Left ventricle myocardium inferior (tissue), 1 donor: ENCODE measurements at regions not wholly inside any gene's neighbourhood (a gene's known extent, or its start where the extent isn't known, plus 50 kb on each side); places are given as distances from the start of the nearest gene placed in this dataset.
"Not testable (repeated sequence)": the region's sequence is repeated elsewhere in the genome, so short reads cannot be mapped to it uniquely, and the experiment has no call there.

Experiments
- DNase-seq: peaks from one replicate; pipeline ENCODE4 v3.0.0-alpha.2; 2020
- H3K27ac ChIP-seq: fragments of 200-600 bp; replicated peaks from 2 replicates; pipeline ENCODE4 v1.8.0; 2021
- H3K27me3 ChIP-seq: fragments of 200-600 bp; 2 replicates; pipeline ENCODE4 v1.8.0; 2021; ENCODE audit warnings: low read depth
- H3K36me3 ChIP-seq: fragments of 200-600 bp; 2 replicates; pipeline ENCODE4 v1.8.0; 2021
- H3K4me1 ChIP-seq: fragments of 200-600 bp; 2 replicates; pipeline ENCODE4 v1.8.0; 2021
- H3K4me3 ChIP-seq: fragments of 200-600 bp; 2 replicates; pipeline ENCODE4 v1.8.0; 2021; ENCODE audit warnings: mild to moderate bottlenecking, moderate library complexity
- H3K9me3 ChIP-seq: fragments of 200-600 bp; replicated peaks from 2 replicates; pipeline ENCODE4 v1.8.0; 2021
- CTCF ChIP-seq: fragments of 200-600 bp; IDR thresholded peaks from 2 replicates; pipeline ENCODE4 v1.8.0; 2021; ENCODE audit warnings: antibody characterized with exemption, mild to moderate bottlenecking, borderline replicate concordance
- intact Hi-C: fragments of 100-400 bp; cut with micrococcal nuclease; formaldehyde crosslinking; loops from one replicate; pipeline ENCODE4 v1.11.0; 2022
- donor health status: DM: no; HTN: yes; CAD: no; lungs with severe emphysema.

GRCh38 chr2:21787941-21788340 lies 664.2 kb downstream of the TDRD15 start:
- Histone ChIP-seq H3K36me3 (no peaks in the 10 kb centered on the region), H3K4me1 (no peaks in the 10 kb centered on the region), H3K4me3 (no peak overlapping the region), H3K9me3 (no peaks in the 10 kb centered on the region), H3K27me3 (no peaks in the 10 kb centered on the region), H3K27ac (no peak overlapping the region)
- no peak for TF ChIP-seq CTCF
- DNase-seq, result no peak
- intact Hi-C loops, result no loop called here

GRCh38 chr2:21790311-21790710 lies 666.5 kb downstream of the TDRD15 start:
- H3K4me3 ChIP-seq, H3K4me1 ChIP-seq, H3K36me3 ChIP-seq, H3K27ac ChIP-seq, H3K27me3 ChIP-seq, intact Hi-C loops, DNase-seq, H3K9me3 ChIP-seq: not testable (repeated sequence)

- no peak for TF ChIP-seq CTCF
- no peak for DNase-seq
- Histone ChIP-seq H3K27ac (no peak overlapping the region), H3K4me3 (no peak overlapping the region), H3K27me3 (no peaks in the 10 kb centered on the region), H3K4me1 (peaks cover 5% of the 10 kb centered on the region), H3K36me3 (no peaks in the 10 kb centered on the region), H3K9me3 (no peaks in the 10 kb centered on the region)
- intact Hi-C loops, result no loop called here
These were observed 668.8 kb downstream of the TDRD15 start for GRCh38 chr2:21792571-21792970.

GRCh38 chr2:21793461-21793860 lies 669.7 kb downstream of the TDRD15 start:
- no peak overlapping the region for H3K4me3 ChIP-seq
- no peaks in the 10 kb centered on the region for H3K36me3 ChIP-seq
- no peak for TF ChIP-seq CTCF

GRCh38 chr2:21794611-21795010 lies 670.8 kb downstream of the TDRD15 start:
- TF ChIP-seq CTCF, result no peak
- peaks cover 5% of the 10 kb centered on the region for H3K4me1 ChIP-seq
- H3K27ac ChIP-seq, result no peak overlapping the region
- DNase-seq, result no peak
- intact Hi-C loops, result no loop called here
- no peaks in the 10 kb centered on the region for H3K9me3 ChIP-seq
- no peak overlapping the region for H3K4me3 ChIP-seq
- no peaks in the 10 kb centered on the region for H3K27me3 ChIP-seq
- no peaks in the 10 kb centered on the region for H3K36me3 ChIP-seq

More at GRCh38 chr2:21793461-21793860, 669.7 kb downstream of the TDRD15 start:
- Histone ChIP-seq H3K27ac (no peak overlapping the region), H3K9me3 (no peaks in the 10 kb centered on the region), H3K27me3 (no peaks in the 10 kb centered on the region), H3K4me1 (peaks cover 5% of the 10 kb centered on the region)
- intact Hi-C loops, result no loop called here
- DNase-seq, result no peak

- Histone ChIP-seq H3K9me3 (no peaks in the 10 kb centered on the region), H3K4me3 (no peak overlapping the region), H3K27me3 (no peaks in the 10 kb centered on the region), H3K27ac (no peak overlapping the region), H3K4me1 (peaks cover 19% of the 10 kb centered on the region), H3K36me3 (no peaks in the 10 kb centered on the region)
- no peak for TF ChIP-seq CTCF
- no peak for DNase-seq
- intact Hi-C loops, result no loop called here
These were observed 676.6 kb downstream of the TDRD15 start for GRCh38 chr2:21800356-21800755.
